Left renal pelvis (tissue), 4 donors: ENCODE measurements at regions not wholly inside any gene's neighbourhood (a gene's known extent, or its start where the extent isn't known, plus 50 kb on each side); places are given as distances from the start of the nearest gene placed in this dataset.

Source experiments
- DNase-seq, 4 donors: peaks; one replicate each; pipeline ENCODE4 v3.0.0-alpha.2; 2013; ENCODE audit warnings: low read depth in 4 of 4, low spot score in 3 of 4

DNA sequence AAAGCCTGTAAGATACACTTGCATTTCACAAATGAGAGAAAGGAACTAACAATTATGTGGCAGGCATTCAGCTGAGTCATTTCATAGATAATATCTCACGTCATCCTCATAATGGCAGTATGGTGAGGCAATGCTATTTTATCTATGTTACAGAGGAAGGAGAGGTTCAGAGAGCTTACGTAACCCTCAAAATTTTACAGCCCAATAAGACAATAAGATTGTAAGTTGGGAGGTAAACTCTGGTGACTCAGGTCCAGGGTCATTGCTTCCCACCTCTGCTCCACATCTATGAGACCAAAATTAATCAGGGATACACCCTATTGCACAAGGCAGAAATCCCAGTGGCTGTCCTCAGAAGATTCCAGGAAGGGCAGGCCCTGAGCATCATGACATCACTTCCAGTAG, 309.7 kb downstream of the NSG2 start:
- no peak for DNase-seq

GRCh38 chr5:174355995-174356394, 310.5 kb downstream of the NSG2 start:
- DNase-seq, result no peak

GRCh38 chr5:174356536-174356935, 311.0 kb downstream of the NSG2 start:
- DNase-seq, result no peak

DNA sequence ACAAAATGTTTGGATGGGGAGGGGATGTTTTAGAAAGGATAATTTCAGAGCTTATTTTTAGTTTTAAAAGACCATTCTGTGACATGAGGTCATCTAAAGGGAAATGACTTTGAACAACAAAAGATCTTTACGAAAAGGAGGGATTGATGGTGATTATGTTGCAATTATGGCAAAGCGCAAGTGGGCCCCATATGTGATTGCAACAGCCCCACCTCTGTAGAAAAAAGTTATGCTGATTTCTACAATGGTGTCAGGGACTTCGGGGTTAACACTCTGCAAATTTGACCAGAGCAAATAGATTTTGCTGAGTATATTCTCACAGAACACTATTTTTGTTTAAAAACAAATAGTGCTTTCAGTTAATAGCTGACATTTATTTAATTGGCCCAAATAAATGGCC, 312.8 kb downstream of the NSG2 start:
- no peak for DNase-seq

DNA sequence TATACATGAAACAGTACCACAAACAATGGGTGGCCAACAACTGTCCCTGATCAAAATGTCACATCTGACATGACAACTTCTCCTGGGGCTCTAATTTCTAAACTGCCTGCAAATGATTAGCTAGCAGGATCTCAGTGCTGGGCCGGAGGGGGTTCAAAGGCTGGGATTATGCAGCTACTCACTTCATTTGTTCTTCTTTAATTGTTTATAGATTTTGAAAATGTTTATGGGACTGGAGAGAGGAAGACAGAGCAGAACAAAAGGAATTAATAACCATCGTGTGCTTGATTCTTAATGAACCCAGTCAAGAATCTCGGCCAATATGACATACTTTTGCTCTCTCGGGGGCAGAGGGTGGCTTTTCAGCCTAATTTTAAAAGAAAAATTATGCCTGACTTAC, 313.6 kb downstream of the NSG2 start:
- DNase-seq, result no peak

- no peak for DNase-seq
Observed at GRCh38 chr5:174362514-174362913, 317.0 kb downstream of the NSG2 start.

DNA sequence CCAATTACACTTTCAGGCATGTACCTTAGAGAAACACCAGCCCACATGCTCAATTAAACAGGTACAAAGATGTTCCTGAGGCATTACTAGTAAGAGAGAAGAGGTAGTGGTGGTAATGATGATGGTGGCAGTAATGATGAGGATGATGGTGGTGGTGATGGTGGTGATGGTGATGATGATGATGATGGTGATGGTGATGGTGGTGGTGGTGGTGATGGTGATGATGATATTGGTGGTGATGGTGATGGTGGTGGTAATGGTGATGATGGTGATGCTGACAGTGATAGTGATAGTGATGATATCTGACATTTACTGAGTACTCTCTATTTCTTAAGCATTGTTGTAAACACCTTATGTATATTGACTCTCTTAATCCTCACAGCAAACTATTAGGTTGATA, 318.4 kb downstream of the NSG2 start:
- no peak for DNase-seq

DNA sequence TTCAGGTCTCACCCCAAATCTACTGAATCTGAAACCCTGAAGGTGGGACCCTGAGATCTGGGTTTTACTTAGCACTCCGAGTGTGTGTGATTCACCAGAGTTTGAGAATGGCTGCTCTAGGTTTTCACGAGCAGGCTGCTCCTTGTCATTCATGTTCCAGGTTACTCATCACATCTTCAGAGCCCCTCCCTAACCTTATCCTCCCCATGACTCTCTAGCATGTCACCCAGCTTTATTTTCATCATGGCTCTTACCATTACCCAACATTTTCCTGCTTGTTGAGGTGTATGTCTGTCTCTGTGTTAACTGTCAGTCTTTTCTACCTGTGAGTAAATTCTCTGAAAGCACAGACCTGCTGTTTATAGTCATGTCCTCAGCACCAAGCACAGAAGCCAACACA, 319.2 kb downstream of the NSG2 start:
- no peak for DNase-seq

GRCh38 chr5:174371600-174372094, 326.1 kb downstream of the NSG2 start:
- no peak for DNase-seq

DNA sequence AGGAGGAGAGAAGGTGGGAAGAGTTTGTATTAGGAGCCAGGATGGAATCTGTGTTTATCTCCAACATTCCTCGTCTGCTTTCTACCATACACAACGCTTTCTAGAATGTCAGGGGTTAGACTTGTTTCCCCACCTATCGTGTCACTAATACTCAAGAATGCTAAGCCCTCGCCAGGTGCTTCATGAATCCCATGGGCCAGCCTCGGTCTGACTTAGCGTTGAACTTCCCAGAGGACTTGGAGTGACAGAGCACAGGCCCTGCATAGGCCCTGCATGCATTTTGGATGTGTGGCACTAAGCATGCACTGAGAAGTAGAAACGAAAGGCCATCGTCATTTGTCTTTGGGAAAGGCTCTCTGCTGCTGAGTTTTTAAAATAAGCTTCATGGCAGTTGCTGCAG, 328.7 kb downstream of the NSG2 start:
- DNase-seq, result no peak

DNA sequence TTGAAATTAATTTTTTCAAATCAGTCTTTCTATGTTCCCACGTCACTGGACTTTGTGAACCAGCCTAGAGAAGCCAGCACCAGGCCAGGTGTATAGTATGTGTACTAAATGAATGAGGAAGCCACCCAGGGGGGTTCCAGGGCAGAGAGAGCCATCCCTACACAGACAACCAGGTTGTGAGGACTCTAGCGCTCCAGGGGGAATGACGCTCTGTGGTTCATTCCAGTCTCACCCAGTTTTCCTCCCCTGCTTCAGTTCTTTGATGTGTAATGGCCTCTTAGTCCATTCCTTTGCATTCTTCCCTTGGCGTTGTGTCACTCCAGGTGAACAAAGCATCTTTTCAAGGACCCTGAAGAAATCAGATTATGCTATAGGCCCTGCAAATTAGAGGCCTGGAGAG, 330.6 kb downstream of the NSG2 start:
- no peak for DNase-seq

DNA sequence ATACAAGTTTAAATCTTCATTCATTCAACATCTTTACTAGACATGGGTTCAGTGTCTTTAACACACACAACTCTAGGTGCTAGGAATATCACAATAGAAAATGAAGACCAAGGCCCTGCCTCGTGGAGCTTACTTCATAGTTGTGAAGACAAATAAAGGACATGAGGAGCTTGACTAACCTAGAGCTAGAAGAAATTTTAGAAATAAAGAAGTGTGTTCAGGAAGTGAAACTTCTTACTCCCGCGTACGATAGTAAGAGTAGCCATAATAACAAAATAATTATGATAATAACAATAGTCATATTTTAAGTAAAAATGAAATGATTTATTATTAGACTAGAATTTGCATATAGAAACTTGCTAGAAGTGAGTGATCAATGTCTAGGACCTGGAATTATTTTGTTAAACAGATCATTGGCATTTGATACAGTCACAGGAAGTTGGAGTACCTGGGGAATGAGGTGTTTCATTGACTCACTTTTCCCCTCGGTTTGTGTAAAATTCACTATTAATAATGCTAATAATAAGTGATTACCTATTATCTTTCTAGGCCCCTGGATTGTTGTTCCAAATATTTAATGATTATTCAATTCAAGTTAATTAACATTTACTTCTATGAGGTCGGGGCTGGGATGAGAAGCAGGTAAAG, 331.3 kb downstream of the NSG2 start:
- DNase-seq, result no peak

- DNase-seq, result no peak
Observed at GRCh38 chr5:174378121-174378874, 332.8 kb downstream of the NSG2 start.

DNA sequence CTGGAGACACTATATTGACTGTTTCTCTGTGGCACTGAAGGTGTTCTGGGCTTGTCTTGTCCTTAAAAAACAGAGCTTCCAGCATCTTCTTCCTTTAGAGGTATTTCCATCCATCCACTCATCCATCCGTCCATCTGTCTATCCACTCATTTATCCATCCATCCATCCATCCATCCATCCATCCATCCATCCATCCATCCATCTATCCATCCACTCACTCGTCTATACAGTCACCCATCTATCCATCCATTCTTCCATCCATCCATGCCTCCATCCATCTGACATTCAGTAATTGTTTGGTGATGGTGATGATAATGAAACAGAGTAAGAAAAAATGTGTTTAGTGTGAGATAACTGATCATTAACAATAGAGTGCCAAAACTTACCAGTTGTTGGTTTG, 334.8 kb downstream of the NSG2 start:
- DNase-seq, result no peak

GRCh38 chr5:174381241-174381640, 335.7 kb downstream of the NSG2 start:
- DNase-seq, result no peak

DNA sequence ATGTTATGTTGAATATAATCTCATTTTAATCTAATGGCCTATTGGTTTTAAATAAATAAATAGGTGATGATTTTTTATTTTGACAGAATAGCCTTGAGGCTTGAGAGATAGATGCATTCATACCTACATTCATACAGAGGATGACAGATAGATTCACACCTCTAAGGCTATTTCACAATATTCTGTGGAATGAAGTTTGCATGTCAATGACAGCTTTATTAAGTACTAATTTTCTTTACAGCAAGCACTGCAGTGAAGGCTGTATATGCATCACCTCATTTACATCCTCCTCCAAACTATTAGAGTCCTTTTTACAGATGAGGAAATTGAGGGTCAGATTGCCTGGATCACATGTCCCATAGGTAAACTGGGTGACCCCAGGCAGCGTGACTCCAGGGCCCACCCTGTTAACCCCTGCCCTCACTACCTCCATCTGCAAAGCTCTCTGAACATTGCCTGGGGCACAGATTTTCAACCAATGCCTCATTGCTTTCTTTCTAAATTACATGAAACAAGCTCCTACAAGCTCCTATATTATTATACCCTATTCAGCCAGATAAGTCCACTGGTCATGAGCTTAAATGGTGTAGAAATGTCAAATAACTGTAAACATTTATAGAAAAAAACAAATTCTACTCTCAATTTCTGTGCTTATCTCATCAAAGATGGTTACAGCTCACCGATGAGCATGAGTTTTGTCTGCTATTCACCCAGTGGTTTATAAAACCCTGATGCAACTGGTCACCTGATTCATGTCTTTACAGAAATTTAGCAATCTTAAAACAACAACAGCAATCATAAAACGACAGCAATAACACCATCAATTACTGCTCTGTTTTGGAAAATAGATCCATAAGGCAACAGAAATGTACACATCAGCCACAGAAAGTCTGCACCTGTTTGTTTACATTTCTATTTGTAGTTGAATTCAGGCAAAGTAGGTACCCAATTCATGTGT, 338.0 kb downstream of the NSG2 start:
- no peak for DNase-seq

DNA sequence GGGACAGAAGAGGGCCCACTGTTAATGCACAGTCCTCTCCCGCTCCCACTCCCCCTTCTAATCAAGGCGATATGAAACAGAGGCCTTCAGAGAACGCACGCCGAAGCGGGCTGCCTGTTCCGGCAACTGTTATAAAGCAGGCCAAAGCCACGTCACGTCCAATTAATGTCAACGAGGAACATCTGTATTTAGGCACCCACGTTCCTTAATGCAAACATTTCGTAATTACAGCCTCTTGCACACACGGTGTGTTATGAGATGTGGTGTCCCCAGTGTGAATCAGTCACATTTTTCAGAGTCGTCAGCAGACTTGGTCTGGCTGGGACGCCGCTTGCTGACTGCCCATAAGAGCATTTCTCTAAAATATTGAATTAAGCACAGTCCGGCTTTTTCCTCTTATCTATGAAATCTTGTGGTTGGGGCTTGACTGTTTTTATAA, 339.0 kb downstream of the NSG2 start:
- DNase-seq, result peak in 1 of 4 donors; percentile 14

DNA sequence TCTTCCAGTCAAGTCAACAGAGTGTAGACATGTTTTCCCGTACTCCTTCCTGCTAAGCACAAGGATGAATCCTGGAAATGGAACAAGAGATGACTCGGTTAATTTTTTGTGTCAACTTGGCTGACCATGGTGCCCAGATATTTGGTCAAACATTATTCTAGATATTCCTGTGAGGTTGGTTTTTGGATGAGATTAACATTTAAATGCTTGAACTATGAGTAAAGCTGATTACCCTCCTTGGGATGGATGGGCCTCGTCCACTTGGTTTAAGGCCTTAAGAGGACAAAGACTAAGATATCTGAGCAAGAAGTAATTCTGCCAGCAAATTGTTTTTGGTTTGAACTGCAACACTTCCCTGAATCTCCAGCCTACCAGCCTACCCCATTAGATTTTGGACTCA, 338.1 kb upstream of the MSX2 start:
- DNase-seq, result no peak

DNA sequence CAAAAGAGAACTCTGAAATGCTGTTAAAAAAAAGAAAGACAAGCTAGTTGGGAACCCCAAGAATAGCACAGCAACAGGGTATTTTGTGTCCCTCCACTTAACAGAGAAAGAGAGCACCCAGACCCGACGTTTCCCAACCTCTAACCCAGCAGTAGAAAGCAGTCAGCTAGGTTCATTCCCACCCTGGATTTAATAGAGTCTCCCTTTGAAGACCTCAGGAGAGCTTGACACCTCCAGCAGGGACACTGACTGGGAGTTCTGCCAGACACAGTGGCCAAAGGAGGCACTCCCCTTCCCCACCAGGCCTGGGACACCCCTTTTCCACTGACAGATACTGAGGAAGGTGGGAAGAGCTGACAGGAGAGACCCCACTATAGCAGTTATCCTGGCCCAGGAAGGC, 337.5 kb upstream of the MSX2 start:
- DNase-seq, result no peak

- DNase-seq, result no peak
Observed at GRCh38 chr5:174387448-174387847, 336.9 kb upstream of the MSX2 start.

DNA sequence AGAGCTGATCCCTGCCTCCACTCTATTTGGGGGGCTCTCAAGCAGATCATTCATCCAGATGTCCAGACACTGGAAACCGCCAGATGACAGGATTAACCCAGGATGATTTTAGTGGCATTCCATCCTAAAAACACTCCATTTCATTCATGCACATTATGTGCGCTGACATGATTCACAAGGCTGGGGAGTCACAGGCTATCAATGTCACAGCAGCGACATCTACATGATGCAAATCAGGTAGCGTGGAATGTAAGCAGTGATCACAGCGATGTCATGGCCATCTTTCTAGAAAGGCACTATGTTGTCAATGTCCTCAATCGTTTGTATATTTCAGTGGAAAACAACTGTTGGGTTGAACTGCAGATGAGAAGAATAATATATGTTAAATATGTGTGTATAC, 331.5 kb upstream of the MSX2 start:
- DNase-seq, result no peak
